Stimulated activated naive CD8-positive, alpha-beta T cell treated with anti-CD3 and anti-CD28 coated beads, Interleukin-15, Interleukin-2, amounts not matched to agents 100 ng/mL and 50 ng/mL, for 24 hours (primary cell): ENCODE measurements at regions not wholly inside any gene's neighbourhood (a gene's known extent, or its start where the extent isn't known, plus 50 kb on each side); places are given as distances from the start of the nearest gene placed in this dataset.

Experiments used
- H3K27ac Mint-ChIP-seq: one replicate; pipeline ENCODE4 v1.8.0; 2021; ENCODE audit warnings: mild to moderate bottlenecking, mixed read lengths
- H3K27me3 Mint-ChIP-seq: one replicate; pipeline ENCODE4 v1.8.0; 2021; ENCODE audit warnings: mixed read lengths
- H3K36me3 Mint-ChIP-seq: one replicate; pipeline ENCODE4 v1.8.0; 2021; ENCODE audit warnings: low read depth, mixed read lengths
- H3K4me1 Mint-ChIP-seq: one replicate; pipeline ENCODE4 v1.8.0; 2021; ENCODE audit warnings: low read depth, mixed read lengths
- H3K4me3 Mint-ChIP-seq: one replicate; pipeline ENCODE4 v1.8.0; 2021; ENCODE audit warnings: mild to moderate bottlenecking, mixed read lengths
- H3K9me3 Mint-ChIP-seq: one replicate; pipeline ENCODE4 v1.8.0; 2021; ENCODE audit warnings: mixed read lengths

GRCh38 chr12:14111230-14111865, 129.9 kb upstream of the GRIN2B start:
- Mint-ChIP-seq H3K4me3 (no peak overlapping the region), H3K27me3 (peaks cover 9% of the 10 kb centered on the region), H3K36me3 (no peaks in the 10 kb centered on the region), H3K9me3 (peaks cover 1% of the 10 kb centered on the region), H3K27ac (no peak overlapping the region), H3K4me1 (no peaks in the 10 kb centered on the region)

DNA sequence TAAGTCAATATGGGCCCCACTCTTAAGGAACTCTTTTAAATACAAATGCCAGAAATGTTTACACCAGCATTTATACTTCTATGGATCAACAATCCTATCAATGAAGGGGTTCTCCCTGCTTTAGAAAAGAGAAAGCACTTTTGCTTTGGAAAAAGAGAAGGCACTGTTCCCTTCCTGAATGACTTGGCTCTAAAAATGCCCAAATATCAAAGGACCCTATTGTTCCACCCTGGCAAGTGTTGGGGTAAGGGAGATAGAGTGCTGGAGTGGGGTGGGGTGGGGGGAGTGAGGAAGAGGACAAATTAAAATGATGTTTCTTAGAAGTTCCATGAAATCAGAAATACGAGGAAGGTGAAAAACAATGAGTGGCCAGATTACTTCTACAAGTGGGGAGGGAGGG, 131.6 kb upstream of the GRIN2B start:
- no peaks in the 10 kb centered on the region for H3K36me3 Mint-ChIP-seq
- peaks cover 3% of the 10 kb centered on the region for H3K27me3 Mint-ChIP-seq
- no peak overlapping the region for H3K27ac Mint-ChIP-seq
- no peaks in the 10 kb centered on the region for H3K4me1 Mint-ChIP-seq
- no peak overlapping the region for H3K4me3 Mint-ChIP-seq
- peaks cover 11% of the 10 kb centered on the region for H3K9me3 Mint-ChIP-seq

GRCh38 chr12:14126692-14127091, 145.3 kb upstream of the GRIN2B start:
- H3K36me3 Mint-ChIP-seq = no peaks in the 10 kb centered on the region

DNA sequence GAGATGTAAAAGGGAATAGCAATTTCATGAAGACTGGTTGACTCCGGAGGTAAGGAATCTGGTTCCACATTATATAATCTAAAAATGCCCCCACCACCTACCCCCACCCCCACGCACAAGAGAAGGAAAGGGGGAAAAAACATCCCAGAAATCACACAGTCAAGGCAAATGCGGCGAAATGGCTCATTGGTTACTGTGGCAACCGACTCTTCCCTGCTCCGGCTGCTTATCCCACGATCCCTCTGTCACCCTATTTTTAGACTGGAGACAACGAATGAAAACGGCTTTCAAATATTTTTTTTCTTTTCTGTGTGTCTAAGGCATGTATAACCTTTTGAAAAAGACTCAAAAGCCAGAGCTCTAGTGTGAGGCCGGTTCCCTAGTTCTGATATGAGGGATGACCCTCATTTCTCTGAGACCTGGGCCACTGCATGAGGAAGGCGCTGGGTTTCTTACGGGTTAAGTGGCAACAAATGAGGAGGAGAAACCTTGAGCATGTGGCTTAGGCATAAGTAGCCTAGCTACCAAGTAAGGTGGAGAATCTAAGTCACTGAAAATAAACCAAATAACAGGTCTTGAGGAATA, 148.3 kb upstream of the GRIN2B start:
- H3K4me3 Mint-ChIP-seq = no peak overlapping the region
- no peaks in the 10 kb centered on the region for H3K36me3 Mint-ChIP-seq
- peaks cover 25% of the 10 kb centered on the region for H3K27me3 Mint-ChIP-seq
- no peaks in the 10 kb centered on the region for H3K4me1 Mint-ChIP-seq
- no peak overlapping the region for H3K27ac Mint-ChIP-seq
- H3K9me3 Mint-ChIP-seq = peaks cover 7% of the 10 kb centered on the region

More at GRCh38 chr12:14126692-14127091, 145.3 kb upstream of the GRIN2B start:
- H3K4me3 Mint-ChIP-seq = no peak overlapping the region
- H3K27me3 Mint-ChIP-seq = peaks cover 17% of the 10 kb centered on the region
- no peaks in the 10 kb centered on the region for H3K4me1 Mint-ChIP-seq
- no peak overlapping the region for H3K27ac Mint-ChIP-seq
- H3K9me3 Mint-ChIP-seq = peaks cover 7% of the 10 kb centered on the region

DNA sequence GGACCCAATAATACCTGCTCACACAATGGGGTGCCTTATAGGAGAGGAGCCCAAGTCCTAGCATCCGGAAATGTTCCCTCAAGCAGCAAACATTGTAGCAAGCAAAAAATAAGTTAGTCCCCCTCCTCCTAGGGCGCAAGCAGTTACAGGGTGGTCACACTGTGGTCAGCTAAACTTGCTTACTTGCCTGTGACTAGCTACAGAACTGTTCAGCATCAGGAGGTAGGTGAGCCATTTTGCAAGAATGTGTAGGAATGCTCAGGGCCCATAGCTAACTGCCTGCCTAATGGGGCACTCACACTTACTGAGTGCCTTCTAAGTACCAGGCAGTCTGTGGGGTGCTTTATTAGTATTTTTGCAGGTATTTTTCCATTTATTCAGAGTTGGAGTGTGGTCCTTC, 154.6 kb upstream of the GRIN2B start:
- H3K36me3 Mint-ChIP-seq = no peaks in the 10 kb centered on the region
- H3K27ac Mint-ChIP-seq = no peak overlapping the region
- no peak overlapping the region for H3K4me3 Mint-ChIP-seq
- H3K9me3 Mint-ChIP-seq = no peaks in the 10 kb centered on the region
- peaks cover 21% of the 10 kb centered on the region for H3K27me3 Mint-ChIP-seq
- H3K4me1 Mint-ChIP-seq = no peaks in the 10 kb centered on the region

GRCh38 chr12:14138495-14138894, 157.1 kb upstream of the GRIN2B start:
- Mint-ChIP-seq H3K9me3 (no peaks in the 10 kb centered on the region), H3K4me3 (no peak overlapping the region), H3K36me3 (no peaks in the 10 kb centered on the region)

DNA sequence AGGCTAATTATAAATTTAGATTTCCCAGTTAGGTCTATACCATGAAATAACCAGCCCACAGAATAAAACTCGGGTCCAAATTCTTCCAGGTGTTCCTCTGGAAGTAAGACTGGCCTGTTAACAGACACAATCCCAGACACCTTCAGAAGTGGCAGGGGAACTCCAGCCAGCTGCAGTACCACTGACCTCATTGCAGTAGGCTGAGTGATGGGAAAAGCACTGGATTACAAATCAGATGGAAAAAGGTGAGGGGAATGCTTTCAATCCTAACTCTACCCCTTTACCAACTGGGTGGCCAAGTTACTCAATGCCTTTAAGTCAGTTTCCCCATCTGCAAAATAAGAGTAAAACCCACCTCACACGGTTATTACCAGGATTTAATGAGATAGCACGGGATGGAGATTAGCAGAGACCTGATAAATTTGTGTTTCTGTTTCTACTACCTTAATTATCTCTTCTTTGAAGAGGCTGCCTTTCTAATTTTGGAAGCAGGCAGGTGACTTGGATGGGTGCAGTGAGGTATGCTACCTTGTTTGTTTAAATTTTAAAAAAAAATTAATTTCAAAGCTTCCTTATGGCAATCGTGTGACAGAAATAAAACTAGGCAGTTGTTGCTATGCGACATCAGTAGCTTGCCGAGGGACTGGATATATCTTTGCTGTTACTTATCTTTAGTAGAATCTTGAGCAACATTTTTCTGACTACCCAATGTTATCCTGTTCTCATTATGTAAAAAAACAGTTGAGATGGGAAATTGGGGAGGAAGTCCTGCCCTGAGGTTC, 167.3 kb upstream of the GRIN2B start:
- Mint-ChIP-seq H3K27me3 (no peaks in the 10 kb centered on the region), H3K9me3 (no peaks in the 10 kb centered on the region), H3K4me3 (no peak overlapping the region), H3K36me3 (no peaks in the 10 kb centered on the region), H3K27ac (no peak overlapping the region), H3K4me1 (peaks cover 1% of the 10 kb centered on the region)

More at GRCh38 chr12:14138495-14138894, 157.1 kb upstream of the GRIN2B start:
- Mint-ChIP-seq H3K4me1 (no peaks in the 10 kb centered on the region), H3K27me3 (peaks cover 11% of the 10 kb centered on the region), H3K27ac (no peak overlapping the region)

DNA sequence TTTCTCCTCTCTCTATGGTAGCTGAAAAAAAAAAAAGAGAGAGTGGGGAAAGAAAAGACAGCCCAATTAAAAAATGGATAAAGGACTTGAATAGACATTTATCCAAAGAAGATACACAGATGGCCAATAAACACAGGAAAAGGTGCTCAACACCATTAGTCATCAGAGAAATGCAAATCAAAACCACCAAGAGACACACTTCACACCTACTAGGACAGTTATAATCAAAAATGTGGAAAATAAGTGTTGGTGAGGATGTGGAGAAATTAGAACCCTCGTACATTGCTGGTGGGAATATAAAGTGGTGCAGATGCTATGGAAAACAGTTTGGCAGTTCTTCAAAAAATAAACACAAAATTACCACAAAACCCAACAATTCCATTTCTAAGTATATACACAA, 172.4 kb upstream of the GRIN2B start:
- Mint-ChIP-seq H3K27me3 (peaks cover 3% of the 10 kb centered on the region), H3K4me3 (no peak overlapping the region), H3K27ac (no peak overlapping the region), H3K4me1 (peaks cover 7% of the 10 kb centered on the region), H3K36me3 (no peaks in the 10 kb centered on the region), H3K9me3 (no peaks in the 10 kb centered on the region)

DNA sequence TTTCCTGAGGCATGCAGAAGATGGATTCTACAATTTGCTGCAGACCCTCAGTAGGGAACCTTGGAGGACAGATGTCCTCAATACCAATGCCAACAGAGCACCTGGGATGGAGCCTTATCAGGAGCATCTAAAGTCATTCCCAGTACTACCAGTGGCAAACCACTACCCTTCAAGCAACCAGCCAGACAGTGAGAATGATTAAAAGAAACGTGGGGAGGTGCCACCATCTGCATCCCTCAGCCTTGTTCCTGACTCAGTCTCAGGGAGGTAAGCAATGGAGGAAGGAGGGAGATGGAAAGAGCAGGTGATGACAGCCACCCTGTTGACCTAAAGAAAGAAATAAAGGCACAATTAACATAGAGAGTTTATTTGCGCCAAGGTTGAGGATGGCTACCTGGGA, 175.2 kb upstream of the GRIN2B start:
- no peaks in the 10 kb centered on the region for H3K9me3 Mint-ChIP-seq
- H3K36me3 Mint-ChIP-seq = no peaks in the 10 kb centered on the region
- peaks cover 7% of the 10 kb centered on the region for H3K4me1 Mint-ChIP-seq
- no peak overlapping the region for H3K4me3 Mint-ChIP-seq
- H3K27ac Mint-ChIP-seq = no peak overlapping the region
- peaks cover 3% of the 10 kb centered on the region for H3K27me3 Mint-ChIP-seq

DNA sequence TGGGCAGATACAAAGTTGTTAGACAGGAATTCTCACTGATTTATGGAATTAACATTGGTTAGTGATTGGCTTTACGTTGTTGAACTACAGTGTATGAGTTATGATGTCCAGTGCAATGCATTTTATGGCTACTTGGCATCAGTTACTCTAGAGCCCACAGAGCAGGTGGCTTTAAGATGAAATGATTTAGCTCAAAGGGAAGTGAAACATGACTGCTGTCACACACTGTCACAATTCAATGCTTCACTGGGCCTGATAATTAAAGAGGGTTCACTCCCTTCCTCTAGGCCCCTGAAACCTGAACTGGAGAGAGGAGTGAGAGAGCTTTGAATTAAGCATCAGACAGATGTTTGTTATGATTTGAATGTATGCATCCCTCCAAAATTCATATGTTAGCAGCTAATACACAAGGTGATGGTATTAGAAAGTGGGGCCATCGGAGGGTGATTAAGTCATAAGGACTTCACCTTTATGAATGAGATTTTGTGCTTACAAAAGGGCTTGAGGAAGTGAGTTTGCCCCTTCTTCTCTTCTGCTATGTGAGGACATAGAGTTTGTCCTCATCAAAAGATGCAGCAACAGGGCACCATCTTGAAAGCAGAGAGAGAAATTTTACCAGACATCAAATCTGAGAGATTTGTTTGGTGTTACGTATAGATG, 175.8 kb upstream of the GRIN2B start:
- no peak overlapping the region for H3K27ac Mint-ChIP-seq
- H3K36me3 Mint-ChIP-seq = no peaks in the 10 kb centered on the region
- no peaks in the 10 kb centered on the region for H3K9me3 Mint-ChIP-seq
- peaks cover 7% of the 10 kb centered on the region for H3K4me1 Mint-ChIP-seq
- H3K27me3 Mint-ChIP-seq = peaks cover 3% of the 10 kb centered on the region
- no peak overlapping the region for H3K4me3 Mint-ChIP-seq

DNA sequence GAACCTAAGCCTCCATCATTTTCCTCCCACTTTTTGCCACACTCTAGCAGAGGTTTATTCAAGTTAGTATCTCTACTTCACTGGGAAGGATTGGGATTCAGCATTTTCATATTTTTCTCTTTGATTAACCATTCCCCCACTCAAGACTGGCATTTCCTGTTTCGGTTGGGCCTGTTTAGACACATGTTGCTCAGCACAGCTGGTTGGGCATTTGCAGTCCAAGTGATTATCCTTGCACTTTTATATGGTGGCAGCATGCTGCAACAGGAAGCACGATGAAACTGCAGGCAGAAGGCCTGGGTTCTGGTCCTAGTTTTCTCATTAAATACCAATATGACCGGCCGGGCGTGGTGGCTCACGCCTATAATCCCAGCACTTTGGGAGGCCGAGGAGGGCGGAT, 182.9 kb upstream of the GRIN2B start:
- H3K36me3 Mint-ChIP-seq = no peaks in the 10 kb centered on the region
- H3K9me3 Mint-ChIP-seq = no peaks in the 10 kb centered on the region
- H3K4me1 Mint-ChIP-seq = no peaks in the 10 kb centered on the region
- H3K4me3 Mint-ChIP-seq = no peak overlapping the region
- peaks cover 6% of the 10 kb centered on the region for H3K27me3 Mint-ChIP-seq
- H3K27ac Mint-ChIP-seq = no peak overlapping the region

GRCh38 chr12:14167005-14167628, 185.7 kb upstream of the GRIN2B start:
- peaks cover 4% of the 10 kb centered on the region for H3K4me1 Mint-ChIP-seq
- H3K9me3 Mint-ChIP-seq = no peaks in the 10 kb centered on the region
- peaks cover 10% of the 10 kb centered on the region for H3K27me3 Mint-ChIP-seq
- H3K4me3 Mint-ChIP-seq = no peak overlapping the region
- no peaks in the 10 kb centered on the region for H3K36me3 Mint-ChIP-seq
- no peak overlapping the region for H3K27ac Mint-ChIP-seq

DNA sequence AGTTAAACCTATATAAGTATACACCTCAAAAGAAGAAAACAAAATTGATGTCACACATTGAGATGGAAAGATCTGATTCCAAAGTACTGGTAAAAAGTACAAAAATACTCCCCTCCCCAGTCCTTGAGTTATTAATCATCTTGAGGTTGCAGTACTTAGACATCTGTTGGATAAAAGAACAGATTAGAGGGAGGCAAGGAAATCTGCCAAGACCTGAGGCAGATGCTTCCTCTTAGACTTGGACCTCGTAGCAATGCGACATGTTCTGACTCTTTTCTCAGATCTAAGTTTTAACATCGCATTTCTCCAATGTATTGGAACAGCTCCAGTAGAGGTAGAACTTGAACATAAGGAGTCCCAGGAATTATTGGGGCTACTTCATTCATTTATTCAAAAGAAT, 187.9 kb upstream of the GRIN2B start:
- Mint-ChIP-seq H3K27me3 (peaks cover 15% of the 10 kb centered on the region), H3K4me1 (peaks cover 4% of the 10 kb centered on the region), H3K4me3 (no peak overlapping the region), H3K27ac (no peak overlapping the region), H3K9me3 (no peaks in the 10 kb centered on the region), H3K36me3 (no peaks in the 10 kb centered on the region)

DNA sequence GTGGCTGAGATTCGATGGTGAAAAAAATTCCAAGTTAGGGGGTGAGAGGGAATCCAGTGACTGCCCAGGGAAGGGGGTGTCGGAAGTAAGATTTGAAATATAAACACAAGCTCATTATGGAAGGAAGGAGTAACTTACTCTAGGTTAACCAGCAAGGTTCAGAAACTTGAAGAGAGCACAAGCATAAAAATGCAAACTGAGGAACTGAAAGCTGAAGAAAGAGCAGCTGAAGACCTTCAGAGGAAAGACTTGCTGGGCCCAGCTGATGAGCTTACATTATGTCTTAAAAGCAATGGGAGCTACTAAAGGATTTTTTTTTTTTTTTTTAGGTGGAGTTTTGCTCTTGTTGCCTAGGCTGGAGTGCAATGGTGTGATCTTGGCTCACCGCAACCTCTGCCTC, 189.7 kb upstream of the GRIN2B start:
- Mint-ChIP-seq H3K36me3 (no peaks in the 10 kb centered on the region), H3K27me3 (peaks cover 15% of the 10 kb centered on the region), H3K4me1 (peaks cover 4% of the 10 kb centered on the region), H3K9me3 (no peaks in the 10 kb centered on the region), H3K27ac (no peak overlapping the region), H3K4me3 (no peak overlapping the region)

GRCh38 chr12:14175206-14175605, 190.3 kb upstream of the ATF7IP start:
- Mint-ChIP-seq H3K27ac (no peak overlapping the region), H3K4me3 (no peak overlapping the region), H3K4me1 (peaks cover 4% of the 10 kb centered on the region), H3K9me3 (no peaks in the 10 kb centered on the region), H3K36me3 (no peaks in the 10 kb centered on the region), H3K27me3 (peaks cover 9% of the 10 kb centered on the region)
